Upper lobe of right lung (tissue), 1 donor: ENCODE measurements at regions not wholly inside any gene's neighbourhood (a gene's known extent, or its start where the extent isn't known, plus 50 kb on each side); places are given as distances from the start of the nearest gene placed in this dataset.
"Not testable (repeated sequence)": the region's sequence is repeated elsewhere in the genome, so short reads cannot be mapped to it uniquely, and the experiment has no call there.

ENCODE experiments used
- ATAC-seq: fragments of 200-7000 bp; cut with Tn5 transposase; one replicate; pipeline ENCODE4 v1.9.1; 2020; ENCODE audit warnings: mild to moderate bottlenecking, moderate library complexity
- DNase-seq: peaks from one replicate; pipeline ENCODE4 v3.0.0-alpha.2; 2020
- H3K27ac ChIP-seq: fragments of 200-600 bp; one replicate; pipeline ENCODE4 v1.8.0; 2022
- H3K27me3 ChIP-seq: fragments of 200-600 bp; one replicate; pipeline ENCODE4 v1.8.0; 2022; ENCODE audit warnings: mild to moderate bottlenecking
- H3K36me3 ChIP-seq: fragments of 200-600 bp; one replicate; pipeline ENCODE4 v1.8.0; 2022
- H3K4me1 ChIP-seq: fragments of 200-600 bp; one replicate; pipeline ENCODE4 v1.8.0; 2022
- H3K4me3 ChIP-seq: fragments of 200-600 bp; one replicate; pipeline ENCODE4 v1.8.0; 2022; ENCODE audit warnings: mild to moderate bottlenecking
- H3K9me3 ChIP-seq: fragments of 200-600 bp; one replicate; pipeline ENCODE4 v1.8.0; 2022
- intact Hi-C: fragments of 100-400 bp; cut with DNase I; formaldehyde crosslinking; loops from one replicate; pipeline ENCODE4 v1.11.0; 2022
- TF ChIP-seq, protein P1 (sequence below): fragments of 200-600 bp; IDR thresholded peaks from one replicate; pipeline ENCODE4 v1.8.0; 2022; ENCODE audit warnings: antibody characterized with exemption
- donor health status: DM: no; HTN: yes; CAD: no; lungs with severe emphysema.

DNA sequence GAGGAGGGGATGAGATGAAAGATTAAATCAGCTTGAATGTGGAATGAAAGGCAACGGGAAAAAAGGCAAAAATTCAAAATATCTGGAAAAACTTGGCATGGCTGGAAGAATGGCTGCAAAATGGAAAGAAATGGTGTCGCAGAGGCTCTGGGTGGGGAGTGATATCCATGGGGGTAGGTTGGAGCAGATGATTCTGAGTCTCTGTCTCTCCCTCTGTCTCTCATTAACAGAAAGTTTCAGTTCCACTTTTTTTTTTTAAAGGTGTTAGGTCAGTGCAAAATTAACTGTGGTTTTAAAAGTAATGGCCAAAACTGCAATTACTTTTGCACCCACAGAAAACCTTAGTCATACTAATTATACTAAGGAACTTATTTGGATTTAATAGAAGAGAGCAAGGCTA is 931.1 kb upstream of the USP9Y start:
- Histone ChIP-seq H3K27me3 (no peaks in the 10 kb centered on the region), H3K4me1 (no peaks in the 10 kb centered on the region), H3K36me3 (no peaks in the 10 kb centered on the region), H3K27ac (no peak overlapping the region), H3K9me3 (no peaks in the 10 kb centered on the region), H3K4me3 (no peak overlapping the region)
- ATAC-seq (no peak), DNase-seq (no peak)
- TF ChIP-seq, protein P1, sequence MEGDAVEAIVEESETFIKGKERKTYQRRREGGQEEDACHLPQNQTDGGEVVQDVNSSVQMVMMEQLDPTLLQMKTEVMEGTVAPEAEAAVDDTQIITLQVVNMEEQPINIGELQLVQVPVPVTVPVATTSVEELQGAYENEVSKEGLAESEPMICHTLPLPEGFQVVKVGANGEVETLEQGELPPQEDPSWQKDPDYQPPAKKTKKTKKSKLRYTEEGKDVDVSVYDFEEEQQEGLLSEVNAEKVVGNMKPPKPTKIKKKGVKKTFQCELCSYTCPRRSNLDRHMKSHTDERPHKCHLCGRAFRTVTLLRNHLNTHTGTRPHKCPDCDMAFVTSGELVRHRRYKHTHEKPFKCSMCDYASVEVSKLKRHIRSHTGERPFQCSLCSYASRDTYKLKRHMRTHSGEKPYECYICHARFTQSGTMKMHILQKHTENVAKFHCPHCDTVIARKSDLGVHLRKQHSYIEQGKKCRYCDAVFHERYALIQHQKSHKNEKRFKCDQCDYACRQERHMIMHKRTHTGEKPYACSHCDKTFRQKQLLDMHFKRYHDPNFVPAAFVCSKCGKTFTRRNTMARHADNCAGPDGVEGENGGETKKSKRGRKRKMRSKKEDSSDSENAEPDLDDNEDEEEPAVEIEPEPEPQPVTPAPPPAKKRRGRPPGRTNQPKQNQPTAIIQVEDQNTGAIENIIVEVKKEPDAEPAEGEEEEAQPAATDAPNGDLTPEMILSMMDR: no peak
- intact Hi-C loops: no loop called here

DNA sequence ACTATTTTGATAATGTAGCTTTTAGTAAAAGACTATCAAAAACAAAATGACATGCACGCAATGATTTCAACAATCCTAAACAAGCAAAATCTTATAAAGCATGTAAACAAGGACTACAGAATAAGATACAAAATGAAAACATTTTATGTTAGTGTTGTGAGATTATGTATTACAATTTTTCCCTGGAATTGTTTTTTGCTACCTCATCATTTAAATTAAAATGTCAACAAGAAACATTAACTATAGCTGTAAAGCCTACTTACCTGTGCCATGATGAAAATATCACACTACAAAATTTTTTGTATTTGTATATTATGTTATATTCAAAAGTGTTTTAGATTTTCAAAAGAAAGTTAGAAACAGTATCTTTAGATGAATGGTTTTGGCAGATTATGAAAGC is 921.3 kb upstream of the USP9Y start:
- H3K27me3 ChIP-seq, ATAC-seq, intact Hi-C loops, H3K36me3 ChIP-seq, H3K9me3 ChIP-seq, H3K4me1 ChIP-seq, H3K27ac ChIP-seq, H3K4me3 ChIP-seq, DNase-seq: not testable (repeated sequence)

DNA sequence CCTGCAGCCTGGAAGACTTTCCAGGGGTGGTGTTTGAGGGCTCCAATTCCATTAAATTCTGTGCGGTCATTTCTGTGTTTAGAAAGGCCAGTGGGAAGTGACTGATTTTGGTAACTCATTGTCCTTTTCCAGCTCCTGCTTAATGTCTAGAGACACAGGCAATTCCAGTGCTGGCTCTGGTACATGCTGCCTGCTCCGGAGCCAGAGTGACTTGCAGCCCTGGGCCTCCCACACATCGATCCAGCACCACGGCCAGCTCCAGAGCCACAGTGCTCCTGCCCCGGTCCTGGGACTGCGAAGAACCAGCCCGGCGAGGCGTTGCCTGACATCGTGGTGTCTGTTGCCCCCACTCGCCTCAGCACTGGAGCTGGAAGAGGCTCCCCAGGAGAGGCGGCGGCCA is 912.0 kb upstream of the USP9Y start:
- H3K27ac ChIP-seq, H3K4me3 ChIP-seq, H3K4me1 ChIP-seq, H3K9me3 ChIP-seq, DNase-seq, H3K36me3 ChIP-seq, H3K27me3 ChIP-seq, intact Hi-C loops, ATAC-seq: not testable (repeated sequence)

DNA sequence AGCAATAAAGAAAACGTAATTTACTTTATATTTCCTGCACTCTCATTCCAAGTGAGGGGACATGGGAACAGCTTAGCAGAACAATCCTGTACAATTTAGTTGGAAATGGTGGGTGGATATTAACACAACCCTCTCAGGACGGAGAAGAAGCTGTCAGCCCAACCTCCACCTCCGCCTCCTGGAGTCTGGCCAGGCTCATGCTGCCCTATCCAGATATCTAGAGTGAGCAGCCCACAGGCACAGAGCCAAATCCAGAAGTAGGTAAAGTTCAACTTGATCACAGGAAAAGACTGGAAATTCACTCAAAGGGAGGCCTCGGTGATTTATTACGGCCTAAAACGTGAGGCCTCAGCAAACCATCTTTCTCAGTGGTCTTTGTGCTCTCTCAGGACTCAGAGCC is 877.3 kb upstream of the USP9Y start:
- H3K36me3 ChIP-seq, H3K9me3 ChIP-seq, ATAC-seq, intact Hi-C loops, H3K4me1 ChIP-seq, H3K27me3 ChIP-seq, H3K27ac ChIP-seq, H3K4me3 ChIP-seq: not testable (repeated sequence)
- DNase-seq: peak; percentile 52

DNA sequence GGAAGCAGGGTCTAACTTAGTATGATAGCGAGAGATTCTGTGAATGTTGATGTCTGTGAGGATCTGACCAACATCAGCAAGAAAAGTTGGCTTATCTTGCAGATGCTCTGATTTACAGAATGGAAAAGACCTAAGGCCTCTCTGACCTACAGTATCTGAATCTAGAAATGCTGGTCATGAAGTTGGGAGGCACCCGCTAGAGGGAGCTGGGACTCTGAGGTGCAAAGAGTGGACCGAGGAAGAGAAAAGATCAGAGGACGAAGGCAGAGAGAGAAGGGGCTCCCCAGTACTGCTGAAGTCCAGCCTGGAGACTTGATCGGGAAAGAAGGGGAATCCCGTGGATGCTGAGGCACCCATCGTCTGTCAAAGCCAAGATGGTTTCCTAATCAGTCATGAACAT is 866.8 kb upstream of the USP9Y start:
- H3K36me3 ChIP-seq, intact Hi-C loops, DNase-seq, H3K27ac ChIP-seq, H3K9me3 ChIP-seq, ATAC-seq, H3K4me1 ChIP-seq, H3K4me3 ChIP-seq, H3K27me3 ChIP-seq: not testable (repeated sequence)
